IPS-18c (cell line): ENCODE measurements at regions not wholly inside any gene's neighbourhood (a gene's known extent, or its start where the extent isn't known, plus 50 kb on each side); places are given as distances from the start of the nearest gene placed in this dataset.

ENCODE experiments used
- H3K4me3 ChIP-seq: 2 replicates; pipeline ENCODE4 v1.7.0; 2013; ENCODE audit warnings: low read depth, mild to moderate bottlenecking, low read length, moderate library complexity; ENCODE audit not compliant: insufficient read depth
- H3K9me3 ChIP-seq: one replicate; pipeline ENCODE4 v1.6.1; 2013; ENCODE audit warnings: mild to moderate bottlenecking, low read length, moderate library complexity; ENCODE audit not compliant: control insufficient read depth, insufficient read depth

- H3K4me3 ChIP-seq, result no peak overlapping the region
- no peaks in the 10 kb centered on the region for H3K9me3 ChIP-seq
Observed at GRCh38 chr6:163814494-163815364, 400.2 kb downstream of the QKI start.

- Histone ChIP-seq H3K4me3 (no peak overlapping the region), H3K9me3 (no peaks in the 10 kb centered on the region)
Observed at GRCh38 chr6:163813979-163814493, 399.5 kb downstream of the QKI start.

GRCh38 chr6:163811317-163811716, 396.8 kb downstream of the QKI start:
- Histone ChIP-seq H3K9me3 (no peaks in the 10 kb centered on the region), H3K4me3 (no peak overlapping the region)

GRCh38 chr6:163809364-163809763, 394.8 kb downstream of the QKI start:
- no peaks in the 10 kb centered on the region for H3K9me3 ChIP-seq

GRCh38 chr6:163808871-163809270, 394.4 kb downstream of the QKI start:
- Histone ChIP-seq H3K9me3 (no peaks in the 10 kb centered on the region), H3K4me3 (no peak overlapping the region)

More at GRCh38 chr6:163809364-163809763, 394.8 kb downstream of the QKI start:
- H3K4me3 ChIP-seq, result no peak overlapping the region

- H3K9me3 ChIP-seq, result no peaks in the 10 kb centered on the region
- no peak overlapping the region for H3K4me3 ChIP-seq
Observed at GRCh38 chr6:163808231-163808630, 393.7 kb downstream of the QKI start.

GRCh38 chr6:163806755-163807499, 392.4 kb downstream of the QKI start:
- H3K4me3 ChIP-seq, result no peak overlapping the region
- H3K9me3 ChIP-seq, result no peaks in the 10 kb centered on the region

GRCh38 chr6:163804991-163805390, 390.5 kb downstream of the QKI start:
- H3K4me3 ChIP-seq, result no peak overlapping the region
- no peaks in the 10 kb centered on the region for H3K9me3 ChIP-seq

GRCh38 chr6:163802267-163802666, 387.7 kb downstream of the QKI start:
- no peaks in the 10 kb centered on the region for H3K9me3 ChIP-seq
- H3K4me3 ChIP-seq, result no peak overlapping the region

GRCh38 chr6:163797296-163797845, 382.9 kb downstream of the QKI start:
- Histone ChIP-seq H3K9me3 (no peaks in the 10 kb centered on the region), H3K4me3 (no peak overlapping the region)

GRCh38 chr6:163793011-163793983, 378.8 kb downstream of the QKI start:
- no peaks in the 10 kb centered on the region for H3K9me3 ChIP-seq
- no peak overlapping the region for H3K4me3 ChIP-seq

GRCh38 chr6:163790266-163790840, 375.8 kb downstream of the QKI start:
- H3K9me3 ChIP-seq, result no peaks in the 10 kb centered on the region
- no peak overlapping the region for H3K4me3 ChIP-seq

GRCh38 chr6:163789199-163789810, 374.8 kb downstream of the QKI start:
- Histone ChIP-seq H3K9me3 (no peaks in the 10 kb centered on the region), H3K4me3 (no peak overlapping the region)

GRCh38 chr6:163786995-163787671, 372.6 kb downstream of the QKI start:
- no peaks in the 10 kb centered on the region for H3K9me3 ChIP-seq
- H3K4me3 ChIP-seq, result no peak overlapping the region

- no peaks in the 10 kb centered on the region for H3K9me3 ChIP-seq
- no peak overlapping the region for H3K4me3 ChIP-seq
Observed at GRCh38 chr6:163782436-163783003, 368.0 kb downstream of the QKI start.
